GM21381 (cell line): ENCODE measurements at regions not wholly inside any gene's neighbourhood (a gene's known extent, or its start where the extent isn't known, plus 50 kb on each side); places are given as distances from the start of the nearest gene placed in this dataset.

Source experiments
- ATAC-seq: cut with Tn5 transposase; IDR thresholded peaks from one replicate; pipeline ENCODE4 v1.9.1; 2021; ENCODE audit warnings: mild to moderate bottlenecking, moderate library complexity; ENCODE audit not compliant: unreplicated experiment

- no peak for ATAC-seq
Measured at GRCh38 chr6:88386167-88386566, 220.0 kb upstream of the CNR1 start.

- ATAC-seq = no peak
Measured at GRCh38 chr6:88383183-88383582, 217.0 kb upstream of the CNR1 start.

DNA sequence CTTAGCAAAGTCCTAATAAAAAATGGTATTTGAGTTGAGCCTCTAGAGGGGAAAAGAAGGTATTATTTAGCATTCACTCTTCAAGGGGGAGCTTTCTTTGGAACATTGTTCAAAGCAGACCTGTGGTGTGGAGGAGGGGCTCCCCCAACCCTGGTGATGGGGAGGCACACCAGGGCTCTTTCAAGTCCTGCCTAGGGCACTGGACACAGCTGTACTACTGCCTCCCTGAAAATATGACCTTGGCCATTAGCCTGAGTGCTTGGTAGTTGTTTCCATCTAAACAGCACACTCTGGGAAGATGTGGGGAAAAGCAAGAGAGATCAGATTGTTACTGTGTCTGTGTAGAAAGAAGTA lies 215.1 kb upstream of the CNR1 start:
- ATAC-seq = no peak

DNA sequence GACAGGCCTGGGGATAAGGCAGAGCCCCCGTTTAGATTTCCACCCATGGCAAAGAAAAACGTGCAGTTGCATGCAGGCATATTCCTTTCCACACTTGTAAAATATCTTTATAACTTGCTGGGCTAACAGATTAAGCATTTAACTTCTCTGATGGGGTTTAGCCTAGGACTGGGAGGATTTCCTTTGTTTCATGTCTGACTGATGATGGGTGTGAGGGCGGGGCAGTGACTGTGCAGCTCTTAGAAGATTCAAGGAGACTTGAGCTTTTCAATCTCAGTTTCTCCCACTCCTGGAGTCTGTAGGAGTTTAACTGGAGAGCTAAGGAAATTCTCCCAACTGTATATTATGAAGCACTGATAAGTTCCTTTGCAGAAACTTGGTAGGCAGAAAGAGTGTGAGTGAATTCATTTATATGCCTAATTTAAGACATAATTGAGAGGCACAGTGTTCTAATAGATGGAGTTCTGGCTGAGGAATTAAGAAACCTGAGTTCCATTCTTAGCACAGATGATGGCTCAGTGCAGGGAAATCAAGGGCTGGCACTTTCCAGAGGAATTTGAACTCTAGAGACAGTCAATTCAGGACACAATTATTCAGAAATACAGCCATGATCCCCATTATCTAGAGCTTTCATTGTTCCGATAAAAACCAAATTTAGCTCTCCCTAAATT lies 214.6 kb upstream of the CNR1 start:
- no peak for ATAC-seq

DNA sequence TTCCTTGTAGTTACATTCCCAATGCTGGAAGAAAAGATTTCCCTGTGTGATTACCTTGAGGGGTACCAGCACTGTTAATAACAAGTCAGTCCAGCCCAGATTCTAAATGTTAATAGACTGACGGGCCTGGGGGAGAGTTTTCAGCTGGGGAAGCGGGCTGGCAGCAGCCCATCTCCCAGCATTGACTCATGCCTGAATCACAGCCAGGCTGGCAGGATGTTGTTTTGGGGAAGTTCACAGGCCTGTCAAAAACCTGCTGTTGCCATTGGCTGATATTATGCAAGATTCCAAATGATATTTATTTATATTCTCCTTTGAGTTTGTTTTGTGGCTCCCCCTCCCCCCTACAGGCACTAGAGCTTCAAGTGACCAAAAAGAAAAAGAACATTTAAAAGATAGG lies 213.9 kb upstream of the CNR1 start:
- no peak for ATAC-seq

DNA sequence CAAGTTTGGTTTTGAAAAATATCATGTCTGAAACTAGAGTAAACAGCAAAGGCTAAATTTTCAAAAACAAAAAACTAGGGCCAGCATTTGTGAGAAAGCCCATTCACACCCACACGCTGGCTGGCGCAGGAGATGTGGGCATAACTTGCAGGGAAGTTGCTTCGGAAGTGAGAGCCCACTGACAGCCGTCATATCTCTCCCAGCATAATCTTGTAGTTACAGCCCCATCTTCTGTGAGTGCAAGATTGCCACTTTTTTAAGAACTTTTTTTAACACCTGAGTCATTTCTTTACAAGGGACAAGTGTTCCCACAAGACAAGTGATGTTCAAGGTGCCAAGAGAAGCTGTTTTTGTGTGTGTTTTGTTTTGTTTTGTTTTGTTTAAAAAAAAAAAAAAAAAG lies 212.5 kb upstream of the CNR1 start:
- ATAC-seq = no peak

- ATAC-seq = no peak
Measured at GRCh38 chr6:88377976-88378568, 211.9 kb upstream of the CNR1 start.

GRCh38 chr6:88376768-88377387 lies 210.7 kb upstream of the CNR1 start:
- ATAC-seq = no peak

DNA sequence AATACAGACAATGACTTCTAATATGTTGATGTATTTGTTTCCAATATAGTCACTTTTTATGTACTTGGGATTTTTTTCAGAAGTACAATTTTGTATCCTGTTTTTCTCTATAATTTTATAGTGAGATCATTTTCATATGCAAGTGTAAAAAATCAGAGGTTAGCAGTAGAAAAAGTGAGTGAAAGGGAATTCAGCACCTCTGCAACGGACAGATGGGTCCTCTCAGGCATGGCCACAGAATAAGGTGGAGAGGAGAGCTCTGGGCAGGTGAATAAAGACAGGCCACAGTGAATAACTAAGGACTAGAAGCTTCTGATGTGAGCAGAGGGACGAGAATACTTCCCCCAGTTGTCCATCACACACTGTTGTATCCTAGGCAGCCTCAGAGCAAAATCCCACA lies 210.1 kb upstream of the CNR1 start:
- ATAC-seq = no peak

- ATAC-seq = no peak
Measured at GRCh38 chr6:88374553-88374952, 208.4 kb upstream of the CNR1 start.

GRCh38 chr6:88371480-88371879 lies 205.3 kb upstream of the CNR1 start:
- no peak for ATAC-seq

GRCh38 chr6:88370127-88370710 lies 204.1 kb upstream of the CNR1 start:
- no peak for ATAC-seq

DNA sequence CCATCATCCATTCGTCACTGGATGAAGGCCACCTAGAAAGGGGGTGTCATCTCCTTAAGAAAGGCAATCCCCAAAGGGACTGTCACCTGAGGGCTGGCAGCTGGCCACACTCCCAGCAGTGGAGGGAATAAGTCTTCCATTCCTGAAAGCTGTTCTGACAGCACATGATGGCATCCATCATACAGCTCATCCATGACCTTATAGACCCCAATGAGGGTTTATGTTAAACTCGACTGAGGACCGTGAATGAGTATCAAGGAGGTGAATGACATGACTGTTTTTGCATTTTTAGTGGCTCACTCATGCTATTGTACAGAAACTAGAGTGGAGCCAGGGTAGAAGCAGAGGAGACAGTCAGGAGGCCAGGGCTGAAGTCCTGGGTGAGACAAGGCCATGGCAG lies 203.1 kb upstream of the CNR1 start:
- no peak for ATAC-seq

GRCh38 chr6:88368071-88368787 lies 202.1 kb upstream of the CNR1 start:
- no peak for ATAC-seq

DNA sequence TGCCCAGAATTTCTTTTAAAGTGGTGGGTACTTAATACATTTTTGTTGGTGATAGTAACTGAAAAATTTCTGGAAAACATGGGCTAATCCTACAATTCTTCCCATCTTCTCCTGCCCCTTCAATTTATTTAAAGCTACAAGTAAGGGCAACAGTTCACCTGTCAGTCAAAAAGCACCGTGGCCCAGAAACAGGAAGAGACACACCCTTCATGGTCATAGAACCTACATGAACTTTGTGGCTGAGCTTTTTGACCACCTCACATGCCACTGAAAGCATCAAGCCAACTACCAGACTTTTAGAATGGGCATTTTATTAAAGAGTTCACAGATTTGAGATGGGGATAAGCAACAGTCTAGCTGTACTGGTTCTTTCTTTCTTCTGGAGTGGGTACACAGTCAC lies 201.1 kb upstream of the CNR1 start:
- ATAC-seq = no peak

GRCh38 chr6:88366672-88367071 lies 200.5 kb upstream of the CNR1 start:
- ATAC-seq = no peak

- no peak for ATAC-seq
Measured at GRCh38 chr6:88365656-88366055, 199.5 kb upstream of the CNR1 start.

DNA sequence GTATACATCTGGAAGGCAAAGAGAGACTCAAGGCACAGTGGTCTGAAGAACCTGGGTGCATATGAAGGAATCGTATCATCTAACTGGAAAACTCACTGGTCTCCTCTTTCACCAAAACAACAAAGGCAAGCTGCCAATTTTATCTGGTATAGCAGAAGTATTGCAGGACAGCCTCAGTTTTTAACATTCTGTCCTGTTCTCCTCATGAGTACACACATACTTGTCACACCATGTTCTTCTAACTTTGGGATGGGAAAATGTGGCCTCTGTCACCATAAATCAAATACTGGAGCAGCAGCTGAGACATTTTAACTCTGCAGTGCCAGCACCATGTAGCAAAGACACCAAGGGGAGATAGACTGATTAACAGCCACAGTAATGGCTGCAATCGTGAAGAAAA lies 199.1 kb upstream of the CNR1 start:
- no peak for ATAC-seq

DNA sequence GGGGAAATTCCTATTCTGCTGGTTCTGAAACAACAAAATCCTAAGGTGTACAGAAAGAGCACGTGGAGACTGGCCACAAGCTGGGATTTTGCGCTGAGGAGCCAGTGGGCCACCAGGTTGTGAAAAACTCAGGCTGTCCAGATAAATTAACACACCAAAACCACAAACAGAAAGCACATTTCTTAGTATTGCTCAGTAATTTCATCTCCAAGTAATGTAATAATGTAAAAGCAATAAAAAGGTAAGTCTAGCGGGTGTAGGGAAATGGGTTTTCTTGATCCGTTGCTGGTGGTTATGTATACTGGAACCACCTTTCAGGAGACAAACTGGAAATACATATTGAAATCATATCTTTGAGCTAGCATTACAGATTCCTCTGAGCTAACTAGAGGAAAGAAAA lies 195.6 kb upstream of the CNR1 start:
- ATAC-seq = no peak

DNA sequence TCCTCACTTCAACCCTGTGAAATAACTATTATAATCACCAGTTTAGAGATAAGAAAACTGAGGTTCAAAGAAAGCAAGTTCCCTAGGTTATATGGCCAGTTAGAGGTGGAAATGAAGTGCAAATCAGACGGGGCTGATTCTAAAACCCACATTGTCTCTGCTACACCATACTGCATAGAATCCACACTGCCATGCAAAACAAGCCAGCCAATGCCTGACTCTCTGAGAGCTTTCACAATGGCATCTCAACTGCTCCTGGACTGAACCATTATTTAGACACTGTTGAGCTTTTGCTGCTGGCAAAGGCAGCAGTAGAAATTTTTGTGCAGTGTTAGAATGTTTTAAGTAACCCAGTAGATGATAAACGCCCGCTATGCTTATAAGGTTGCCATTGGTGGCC lies 195.2 kb upstream of the CNR1 start:
- no peak for ATAC-seq

DNA sequence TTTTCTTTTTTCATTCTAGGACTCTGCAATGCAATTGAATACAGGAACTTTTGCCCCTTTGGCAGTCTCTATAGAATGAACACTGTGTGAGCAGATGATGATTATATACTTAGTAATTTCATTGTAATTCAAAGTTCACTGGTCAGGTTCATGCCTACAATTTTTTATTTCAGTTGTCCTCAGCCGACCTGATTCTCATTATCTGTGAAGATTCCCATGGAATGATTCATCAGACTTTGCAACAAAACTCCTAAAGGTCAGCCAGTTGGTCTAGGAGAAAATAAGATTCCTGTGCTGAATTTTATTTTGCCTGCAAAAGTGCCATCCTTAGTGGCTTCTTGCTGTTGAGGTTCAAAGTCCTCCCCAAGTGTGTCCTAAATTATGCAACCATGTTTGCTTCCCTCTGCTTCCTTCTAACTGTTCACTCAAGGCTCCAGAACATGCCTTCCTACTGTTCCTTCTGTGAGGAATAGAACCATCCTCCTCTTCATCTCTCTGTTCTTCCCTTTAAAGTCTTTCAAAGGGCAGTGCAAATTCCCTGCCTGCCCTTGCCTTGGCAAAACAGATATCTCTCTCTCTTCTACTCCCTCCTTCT lies 194.2 kb upstream of the CNR1 start:
- ATAC-seq = no peak
